ENCODE measurements at regions not wholly inside any gene's neighbourhood (a gene's known extent, or its start where the extent isn't known, plus 50 kb on each side); places are given as distances from the start of the nearest gene placed in this dataset.

DNA sequence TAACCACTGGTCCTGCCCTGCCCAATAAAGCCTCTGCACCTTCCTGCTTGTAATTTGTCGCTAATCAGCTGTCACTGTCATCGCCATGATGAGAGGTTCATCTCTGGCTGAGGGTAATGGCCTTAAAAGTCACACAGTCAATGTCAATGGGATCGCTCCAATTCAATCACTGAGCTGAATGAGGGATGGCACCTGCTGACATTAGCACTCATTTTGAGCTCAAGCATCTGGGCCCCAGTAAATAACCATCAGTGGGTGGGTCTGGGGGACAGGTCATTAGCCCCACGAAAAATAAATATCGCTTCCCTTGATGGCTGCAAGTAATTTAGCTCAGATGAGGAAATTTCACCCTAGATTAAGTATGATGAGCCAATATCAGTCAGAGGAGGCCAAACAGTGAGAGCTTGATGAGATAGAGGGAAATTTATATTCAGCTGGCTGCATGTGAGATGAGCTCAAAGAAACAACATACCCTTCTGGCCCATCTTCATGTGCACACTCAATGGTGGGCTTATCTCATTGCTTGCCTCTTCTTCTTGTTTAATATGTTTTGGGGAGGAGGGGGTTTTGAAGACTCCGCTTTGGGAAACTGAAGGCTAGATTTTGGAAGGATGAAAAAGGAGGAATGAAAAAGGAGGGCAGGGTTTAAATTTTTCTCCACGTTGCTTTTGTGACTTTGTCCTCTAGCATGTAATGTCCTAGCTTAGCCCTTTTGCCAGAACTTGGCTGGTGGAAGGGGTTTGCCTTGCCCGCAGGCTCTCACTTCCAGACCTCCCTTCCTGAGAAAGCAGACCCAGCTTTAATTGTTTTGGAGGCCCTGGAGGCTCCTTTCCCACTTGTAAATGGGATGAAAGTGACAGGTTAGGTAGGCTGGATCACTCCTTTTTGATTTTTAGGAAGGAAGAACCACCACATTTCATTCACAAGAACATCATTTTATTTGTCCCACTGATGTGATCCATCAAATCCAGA is 84.8 kb upstream of the PAQR3 start:
- FAIRE-seq (no peak), DNase-seq (ENCODE audit: extremely low read depth in 1 of 4, low spot score in 3 of 4) (no peak), ATAC-seq (no peak)
- H3K36me3 ChIP-seq (ENCODE audit: control insufficient read depth, insufficient read depth, low read length) = no peaks in the 10 kb centered on the region
- in situ Hi-C loops (cut with MboI) = no loop called here
- 7% methylated on average over 8 of the region's 8 CpGs for WGBS (ENCODE audit: insufficient coverage, low coverage, missing lambda C conversion rate)
- H3K9me3 ChIP-seq (replicated peaks; ENCODE audit: control insufficient read depth, insufficient read depth, low read depth, low read length) = no peaks in the 10 kb centered on the region
- H3K79me2 ChIP-seq (ENCODE audit: control insufficient read depth, insufficient read depth, low read length) = no peaks in the 10 kb centered on the region
- no peaks in the 10 kb centered on the region for H4K20me1 ChIP-seq (replicated peaks; ENCODE audit: control insufficient read depth, insufficient read depth, low read length)
- intact Hi-C loops (cut with micrococcal nuclease) = no loop called here
- H2AFZ ChIP-seq (ENCODE audit: low read depth, low read length) = no peak overlapping the region
- CTCF ChIA-PET (ENCODE audit: low intra/inter-chr PET ratio) = no interaction called here
- H3K4me2 ChIP-seq (ENCODE audit: insufficient read depth, low read length) = no peak overlapping the region
- H3K27ac ChIP-seq (ENCODE audit: extremely low read depth, low read depth, low read length) = no peak overlapping the region
- BruUV-seq (replicated peaks) = no TSS peak
- no peaks in the 10 kb centered on the region for H3K27me3 ChIP-seq (ENCODE audit: control insufficient read depth in 2 of 2, insufficient read depth in 2 of 2, low read length in 2 of 2)
- H3K4me3 ChIP-seq = no peak overlapping the region
- peaks cover 0 to 2% of the 10 kb centered on the region in 2 experiments; a peak in 2 of 5 replicates for H3K4me1 ChIP-seq (replicated peaks in 1 of 2; ENCODE audit: control insufficient read depth in 2 of 2, insufficient read depth in 2 of 2, low read length in 2 of 2)
- H3K9ac ChIP-seq (ENCODE audit: insufficient read depth in 1 of 2, low read depth in 2 of 2, low read length in 2 of 2) = no peak overlapping the region
- H3K9me1 ChIP-seq (ENCODE audit: control insufficient read depth, insufficient read depth, low read length) = no peaks in the 10 kb centered on the region
- POLR2A ChIA-PET = no interaction called here
- TF ChIP-seq ZNF75A (CRISPR knock-in tag; IDR thresholded peaks at IDR 0.05) (no peak), MEIS2 (IDR thresholded peaks at IDR 0.05; ENCODE audit: partially characterized antibody) (peak; percentile 5), SMARCA5 (IDR thresholded peaks at IDR 0.05) (no peak), BCL6 (CRISPR knock-in tag; IDR thresholded peaks at IDR 0.05) (no peak), TFAM (CRISPR knock-in tag; conservative IDR thresholded peaks at IDR 0.05) (no peak)

DNA sequence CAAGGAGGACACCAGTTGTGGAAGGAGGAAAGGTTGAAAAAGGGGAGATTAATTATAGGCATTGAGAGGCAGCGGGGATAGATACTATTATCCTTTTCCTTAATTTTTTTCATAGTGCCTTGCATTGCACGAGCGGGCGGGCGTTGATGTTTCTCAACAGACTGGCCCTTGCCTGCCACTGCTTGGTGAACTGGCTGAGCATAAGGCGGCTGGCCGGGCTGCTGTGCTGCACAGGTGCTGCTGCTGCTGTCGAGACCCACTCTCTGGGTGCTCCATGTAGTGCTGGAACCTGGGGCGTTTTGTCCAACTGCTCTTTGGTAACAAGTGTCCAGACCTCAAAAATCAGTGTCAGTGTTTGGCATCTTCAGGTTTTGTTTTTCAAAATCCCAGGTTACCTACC is 83.3 kb upstream of the PAQR3 start:
- WGBS (ENCODE audit: insufficient coverage, low coverage, missing lambda C conversion rate) = 13% methylated on average over 9 of the region's 9 CpGs
- CTCF ChIA-PET (ENCODE audit: low intra/inter-chr PET ratio) = no interaction called here
- H3K36me3 ChIP-seq (ENCODE audit: control insufficient read depth, insufficient read depth, low read length) = no peaks in the 10 kb centered on the region
- H3K9me1 ChIP-seq (ENCODE audit: control insufficient read depth, insufficient read depth, low read length) = no peaks in the 10 kb centered on the region
- H3K4me2 ChIP-seq (ENCODE audit: insufficient read depth, low read length) = no peak overlapping the region
- no peak for DNase-seq (ENCODE audit: extremely low read depth in 1 of 4, low spot score in 3 of 4)
- no peak for FAIRE-seq
- in situ Hi-C loops (cut with MboI) = no loop called here
- no peaks in the 10 kb centered on the region; a peak in 1 of 5 replicates for H3K27me3 ChIP-seq (ENCODE audit: control insufficient read depth in 2 of 2, insufficient read depth in 2 of 2, low read length in 2 of 2)
- no peak overlapping the region for H2AFZ ChIP-seq (ENCODE audit: low read depth, low read length)
- no TSS peak for BruUV-seq (replicated peaks)
- POLR2A ChIA-PET = no interaction called here
- no peaks in the 10 kb centered on the region for H3K79me2 ChIP-seq (ENCODE audit: control insufficient read depth, insufficient read depth, low read length)
- H3K9ac ChIP-seq (ENCODE audit: insufficient read depth in 1 of 2, low read depth in 2 of 2, low read length in 2 of 2) = no peak overlapping the region
- intact Hi-C loops (cut with micrococcal nuclease) = no loop called here
- H4K20me1 ChIP-seq (replicated peaks; ENCODE audit: control insufficient read depth, insufficient read depth, low read length) = no peaks in the 10 kb centered on the region
- no peak overlapping the region for H3K4me3 ChIP-seq
- peaks cover 0 to 2% of the 10 kb centered on the region in 2 experiments; a peak in 2 of 5 replicates for H3K4me1 ChIP-seq (replicated peaks in 1 of 2; ENCODE audit: control insufficient read depth in 2 of 2, insufficient read depth in 2 of 2, low read length in 2 of 2)
- no peak for ATAC-seq
- no peak overlapping the region for H3K27ac ChIP-seq (ENCODE audit: extremely low read depth, low read depth, low read length)
- no peaks in the 10 kb centered on the region for H3K9me3 ChIP-seq (replicated peaks; ENCODE audit: control insufficient read depth, insufficient read depth, low read depth, low read length)
- TF ChIP-seq TAF1 (IDR thresholded peaks at IDR 0.05; ENCODE audit: control insufficient read depth, extremely low read depth, insufficient read depth, low read length, severe bottlenecking) = no peak
- no peak for TF ChIP-seq MTA3 (IDR thresholded peaks at IDR 0.05; ENCODE audit: borderline replicate concordance)
- TF ChIP-seq, protein P1, sequence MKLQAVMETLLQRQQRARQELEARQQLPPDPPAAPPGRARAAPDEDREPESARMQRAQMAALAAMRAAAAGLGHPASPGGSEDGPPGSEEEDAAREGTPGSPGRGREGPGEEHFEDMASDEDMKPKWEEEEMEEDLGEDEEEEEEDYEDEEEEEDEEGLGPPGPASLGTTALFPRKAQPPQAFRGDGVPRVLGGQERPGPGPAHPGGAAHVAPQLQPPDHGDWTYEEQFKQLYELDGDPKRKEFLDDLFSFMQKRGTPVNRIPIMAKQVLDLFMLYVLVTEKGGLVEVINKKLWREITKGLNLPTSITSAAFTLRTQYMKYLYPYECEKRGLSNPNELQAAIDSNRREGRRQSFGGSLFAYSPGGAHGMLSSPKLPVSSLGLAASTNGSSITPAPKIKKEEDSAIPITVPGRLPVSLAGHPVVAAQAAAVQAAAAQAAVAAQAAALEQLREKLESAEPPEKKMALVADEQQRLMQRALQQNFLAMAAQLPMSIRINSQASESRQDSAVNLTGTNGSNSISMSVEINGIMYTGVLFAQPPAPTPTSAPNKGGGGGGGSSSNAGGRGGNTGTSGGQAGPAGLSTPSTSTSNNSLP (IDR thresholded peaks at IDR 0.05; ENCODE audit: borderline replicate concordance, low read depth, low read length) = no peak
- TF ChIP-seq, protein P2, sequence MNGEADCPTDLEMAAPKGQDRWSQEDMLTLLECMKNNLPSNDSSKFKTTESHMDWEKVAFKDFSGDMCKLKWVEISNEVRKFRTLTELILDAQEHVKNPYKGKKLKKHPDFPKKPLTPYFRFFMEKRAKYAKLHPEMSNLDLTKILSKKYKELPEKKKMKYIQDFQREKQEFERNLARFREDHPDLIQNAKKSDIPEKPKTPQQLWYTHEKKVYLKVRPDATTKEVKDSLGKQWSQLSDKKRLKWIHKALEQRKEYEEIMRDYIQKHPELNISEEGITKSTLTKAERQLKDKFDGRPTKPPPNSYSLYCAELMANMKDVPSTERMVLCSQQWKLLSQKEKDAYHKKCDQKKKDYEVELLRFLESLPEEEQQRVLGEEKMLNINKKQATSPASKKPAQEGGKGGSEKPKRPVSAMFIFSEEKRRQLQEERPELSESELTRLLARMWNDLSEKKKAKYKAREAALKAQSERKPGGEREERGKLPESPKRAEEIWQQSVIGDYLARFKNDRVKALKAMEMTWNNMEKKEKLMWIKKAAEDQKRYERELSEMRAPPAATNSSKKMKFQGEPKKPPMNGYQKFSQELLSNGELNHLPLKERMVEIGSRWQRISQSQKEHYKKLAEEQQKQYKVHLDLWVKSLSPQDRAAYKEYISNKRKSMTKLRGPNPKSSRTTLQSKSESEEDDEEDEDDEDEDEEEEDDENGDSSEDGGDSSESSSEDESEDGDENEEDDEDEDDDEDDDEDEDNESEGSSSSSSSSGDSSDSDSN (IDR thresholded peaks at IDR 0.05; ENCODE audit: borderline replicate concordance in 1 of 2, low read depth in 2 of 2, low read length in 2 of 2) = no peak
- no peak for TF ChIP-seq ZNF707 (CRISPR knock-in tag; conservative IDR thresholded peaks at IDR 0.05)
- no peak for TF ChIP-seq PCBP2 (IDR thresholded peaks at IDR 0.05; ENCODE audit: low read depth, low read length, poor library complexity, severe bottlenecking)

Measured in K562 (cell line).